H1 (cell line): ENCODE measurements at regions not wholly inside any gene's neighbourhood (a gene's known extent, or its start where the extent isn't known, plus 50 kb on each side); places are given as distances from the start of the nearest gene placed in this dataset.

Experiments used
- CEBPB ChIP-seq: IDR thresholded peaks from 2 replicates; pipeline ENCODE4 v1.6.1; 2012; ENCODE audit warnings: low read depth, low read length
- SP2 ChIP-seq: IDR thresholded peaks from 2 replicates; pipeline ENCODE4 v1.6.1; 2012; ENCODE audit warnings: mild to moderate bottlenecking, low read length, inconsistent platforms
- TEAD4 ChIP-seq: IDR thresholded peaks from 2 replicates; pipeline ENCODE4 v1.6.1; 2012; ENCODE audit warnings: low read depth, low read length, inconsistent platforms, mixed read lengths
- TF ChIP-seq, protein P1 (sequence below): fragments of 300-600 bp; sonication (generic); IDR thresholded peaks from 2 replicates; pipeline ENCODE4 v1.7.1; 2012; ENCODE audit warnings: low read length, moderate library complexity, mild to moderate bottlenecking, inconsistent platforms; ENCODE audit not compliant: insufficient replicate concordance
- TF ChIP-seq, protein P2 (sequence below): IDR thresholded peaks from 2 replicates; pipeline ENCODE4 v1.6.1; 2012; ENCODE audit warnings: inconsistent platforms

DNA sequence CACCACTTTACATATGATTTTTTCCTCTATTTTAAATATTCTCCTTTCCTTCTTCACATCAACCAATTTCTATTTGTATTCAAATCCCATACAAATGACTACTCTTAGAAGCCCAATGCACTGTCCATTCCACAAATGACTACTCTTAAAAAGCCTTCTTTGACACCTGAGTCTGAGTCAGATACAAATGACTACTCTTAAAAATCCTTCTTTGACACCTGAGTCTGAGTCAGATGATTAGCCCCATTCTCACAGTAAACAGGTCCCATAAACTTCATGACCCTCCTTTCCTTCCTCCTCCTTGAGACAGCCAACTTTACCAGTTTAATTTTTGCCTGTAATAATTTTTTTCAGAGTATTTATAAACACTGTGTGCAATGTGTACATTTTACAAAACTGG lies 231.3 kb upstream of the USP25 start (continued):
- TF ChIP-seq, protein P1, sequence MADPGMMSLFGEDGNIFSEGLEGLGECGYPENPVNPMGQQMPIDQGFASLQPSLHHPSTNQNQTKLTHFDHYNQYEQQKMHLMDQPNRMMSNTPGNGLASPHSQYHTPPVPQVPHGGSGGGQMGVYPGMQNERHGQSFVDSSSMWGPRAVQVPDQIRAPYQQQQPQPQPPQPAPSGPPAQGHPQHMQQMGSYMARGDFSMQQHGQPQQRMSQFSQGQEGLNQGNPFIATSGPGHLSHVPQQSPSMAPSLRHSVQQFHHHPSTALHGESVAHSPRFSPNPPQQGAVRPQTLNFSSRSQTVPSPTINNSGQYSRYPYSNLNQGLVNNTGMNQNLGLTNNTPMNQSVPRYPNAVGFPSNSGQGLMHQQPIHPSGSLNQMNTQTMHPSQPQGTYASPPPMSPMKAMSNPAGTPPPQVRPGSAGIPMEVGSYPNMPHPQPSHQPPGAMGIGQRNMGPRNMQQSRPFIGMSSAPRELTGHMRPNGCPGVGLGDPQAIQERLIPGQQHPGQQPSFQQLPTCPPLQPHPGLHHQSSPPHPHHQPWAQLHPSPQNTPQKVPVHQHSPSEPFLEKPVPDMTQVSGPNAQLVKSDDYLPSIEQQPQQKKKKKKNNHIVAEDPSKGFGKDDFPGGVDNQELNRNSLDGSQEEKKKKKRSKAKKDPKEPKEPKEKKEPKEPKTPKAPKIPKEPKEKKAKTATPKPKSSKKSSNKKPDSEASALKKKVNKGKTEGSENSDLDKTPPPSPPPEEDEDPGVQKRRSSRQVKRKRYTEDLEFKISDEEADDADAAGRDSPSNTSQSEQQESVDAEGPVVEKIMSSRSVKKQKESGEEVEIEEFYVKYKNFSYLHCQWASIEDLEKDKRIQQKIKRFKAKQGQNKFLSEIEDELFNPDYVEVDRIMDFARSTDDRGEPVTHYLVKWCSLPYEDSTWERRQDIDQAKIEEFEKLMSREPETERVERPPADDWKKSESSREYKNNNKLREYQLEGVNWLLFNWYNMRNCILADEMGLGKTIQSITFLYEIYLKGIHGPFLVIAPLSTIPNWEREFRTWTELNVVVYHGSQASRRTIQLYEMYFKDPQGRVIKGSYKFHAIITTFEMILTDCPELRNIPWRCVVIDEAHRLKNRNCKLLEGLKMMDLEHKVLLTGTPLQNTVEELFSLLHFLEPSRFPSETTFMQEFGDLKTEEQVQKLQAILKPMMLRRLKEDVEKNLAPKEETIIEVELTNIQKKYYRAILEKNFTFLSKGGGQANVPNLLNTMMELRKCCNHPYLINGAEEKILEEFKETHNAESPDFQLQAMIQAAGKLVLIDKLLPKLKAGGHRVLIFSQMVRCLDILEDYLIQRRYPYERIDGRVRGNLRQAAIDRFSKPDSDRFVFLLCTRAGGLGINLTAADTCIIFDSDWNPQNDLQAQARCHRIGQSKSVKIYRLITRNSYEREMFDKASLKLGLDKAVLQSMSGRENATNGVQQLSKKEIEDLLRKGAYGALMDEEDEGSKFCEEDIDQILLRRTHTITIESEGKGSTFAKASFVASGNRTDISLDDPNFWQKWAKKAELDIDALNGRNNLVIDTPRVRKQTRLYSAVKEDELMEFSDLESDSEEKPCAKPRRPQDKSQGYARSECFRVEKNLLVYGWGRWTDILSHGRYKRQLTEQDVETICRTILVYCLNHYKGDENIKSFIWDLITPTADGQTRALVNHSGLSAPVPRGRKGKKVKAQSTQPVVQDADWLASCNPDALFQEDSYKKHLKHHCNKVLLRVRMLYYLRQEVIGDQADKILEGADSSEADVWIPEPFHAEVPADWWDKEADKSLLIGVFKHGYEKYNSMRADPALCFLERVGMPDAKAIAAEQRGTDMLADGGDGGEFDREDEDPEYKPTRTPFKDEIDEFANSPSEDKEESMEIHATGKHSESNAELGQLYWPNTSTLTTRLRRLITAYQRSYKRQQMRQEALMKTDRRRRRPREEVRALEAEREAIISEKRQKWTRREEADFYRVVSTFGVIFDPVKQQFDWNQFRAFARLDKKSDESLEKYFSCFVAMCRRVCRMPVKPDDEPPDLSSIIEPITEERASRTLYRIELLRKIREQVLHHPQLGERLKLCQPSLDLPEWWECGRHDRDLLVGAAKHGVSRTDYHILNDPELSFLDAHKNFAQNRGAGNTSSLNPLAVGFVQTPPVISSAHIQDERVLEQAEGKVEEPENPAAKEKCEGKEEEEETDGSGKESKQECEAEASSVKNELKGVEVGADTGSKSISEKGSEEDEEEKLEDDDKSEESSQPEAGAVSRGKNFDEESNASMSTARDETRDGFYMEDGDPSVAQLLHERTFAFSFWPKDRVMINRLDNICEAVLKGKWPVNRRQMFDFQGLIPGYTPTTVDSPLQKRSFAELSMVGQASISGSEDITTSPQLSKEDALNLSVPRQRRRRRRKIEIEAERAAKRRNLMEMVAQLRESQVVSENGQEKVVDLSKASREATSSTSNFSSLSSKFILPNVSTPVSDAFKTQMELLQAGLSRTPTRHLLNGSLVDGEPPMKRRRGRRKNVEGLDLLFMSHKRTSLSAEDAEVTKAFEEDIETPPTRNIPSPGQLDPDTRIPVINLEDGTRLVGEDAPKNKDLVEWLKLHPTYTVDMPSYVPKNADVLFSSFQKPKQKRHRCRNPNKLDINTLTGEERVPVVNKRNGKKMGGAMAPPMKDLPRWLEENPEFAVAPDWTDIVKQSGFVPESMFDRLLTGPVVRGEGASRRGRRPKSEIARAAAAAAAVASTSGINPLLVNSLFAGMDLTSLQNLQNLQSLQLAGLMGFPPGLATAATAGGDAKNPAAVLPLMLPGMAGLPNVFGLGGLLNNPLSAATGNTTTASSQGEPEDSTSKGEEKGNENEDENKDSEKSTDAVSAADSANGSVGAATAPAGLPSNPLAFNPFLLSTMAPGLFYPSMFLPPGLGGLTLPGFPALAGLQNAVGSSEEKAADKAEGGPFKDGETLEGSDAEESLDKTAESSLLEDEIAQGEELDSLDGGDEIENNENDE: no peak
- TF ChIP-seq TEAD4: no peak
- no peak for TF ChIP-seq CEBPB
- no peak for TF ChIP-seq SP2
- TF ChIP-seq, protein P2, sequence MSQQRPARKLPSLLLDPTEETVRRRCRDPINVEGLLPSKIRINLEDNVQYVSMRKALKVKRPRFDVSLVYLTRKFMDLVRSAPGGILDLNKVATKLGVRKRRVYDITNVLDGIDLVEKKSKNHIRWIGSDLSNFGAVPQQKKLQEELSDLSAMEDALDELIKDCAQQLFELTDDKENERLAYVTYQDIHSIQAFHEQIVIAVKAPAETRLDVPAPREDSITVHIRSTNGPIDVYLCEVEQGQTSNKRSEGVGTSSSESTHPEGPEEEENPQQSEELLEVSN: no peak
